ENCODE measurements at regions not wholly inside any gene's neighbourhood (a gene's known extent, or its start where the extent isn't known, plus 50 kb on each side); places are given as distances from the start of the nearest gene placed in this dataset.

GRCh38 chr21:27633631-27634030, 666.7 kb upstream of the ADAMTS5 start:
- H3K27ac ChIP-seq (ENCODE audit: low read length): no peak overlapping the region
- ATAC-seq (ENCODE audit: insufficient read depth, low read depth): no peak
- H3K27me3 ChIP-seq (ENCODE audit: insufficient read depth, low read length, poor library complexity): no peaks in the 10 kb centered on the region
- H3K79me2 ChIP-seq (ENCODE audit: insufficient read depth, low read length): no peaks in the 10 kb centered on the region
- no peak overlapping the region for H2AFZ ChIP-seq (ENCODE audit: low read depth, low read length)
- no peak for DNase-seq
- no peak overlapping the region for H3K4me3 ChIP-seq (ENCODE audit: low read depth in 1 of 2, low read length in 2 of 2)
- no peaks in the 10 kb centered on the region for H4K20me1 ChIP-seq (ENCODE audit: insufficient read depth, low read length)
- no peaks in the 10 kb centered on the region for H3K36me3 ChIP-seq (ENCODE audit: insufficient read depth, low read length)
- no peak for TF ChIP-seq EZH2 (IDR thresholded peaks at IDR 0.05; ENCODE audit: borderline replicate concordance, low read depth, low read length, severe bottlenecking)
- TF ChIP-seq CTCF (IDR thresholded peaks at IDR 0.05; ENCODE audit: borderline replicate concordance, extremely low read depth, low read length, poor library complexity, severe bottlenecking): no peak
- H3K9me3 ChIP-seq (ENCODE audit: insufficient read depth, low read length, severe bottlenecking): no peaks in the 10 kb centered on the region
- no peak overlapping the region for H3K4me2 ChIP-seq (ENCODE audit: insufficient read depth, low read length)
- no peaks in the 10 kb centered on the region for H3K4me1 ChIP-seq (ENCODE audit: insufficient read depth, low read length)
- no peak overlapping the region for H3K9ac ChIP-seq (ENCODE audit: low read depth, low read length)

GRCh38 chr21:27631471-27631870, 664.6 kb upstream of the ADAMTS5 start:
- Histone ChIP-seq H3K4me1 (ENCODE audit: insufficient read depth, low read length) (no peaks in the 10 kb centered on the region), H3K27me3 (ENCODE audit: insufficient read depth, low read length, poor library complexity) (no peaks in the 10 kb centered on the region), H4K20me1 (ENCODE audit: insufficient read depth, low read length) (no peaks in the 10 kb centered on the region), H3K4me3 (ENCODE audit: low read depth in 1 of 2, low read length in 2 of 2) (no peak overlapping the region), H3K27ac (ENCODE audit: low read length) (no peak overlapping the region), H3K4me2 (ENCODE audit: insufficient read depth, low read length) (no peak overlapping the region), H3K36me3 (ENCODE audit: insufficient read depth, low read length) (no peaks in the 10 kb centered on the region), H3K9ac (ENCODE audit: low read depth, low read length) (no peak overlapping the region), H2AFZ (ENCODE audit: low read depth, low read length) (no peak overlapping the region), H3K79me2 (ENCODE audit: insufficient read depth, low read length) (no peaks in the 10 kb centered on the region), H3K9me3 (ENCODE audit: insufficient read depth, low read length, severe bottlenecking) (no peaks in the 10 kb centered on the region)
- ATAC-seq (ENCODE audit: insufficient read depth, low read depth): no peak
- no peak for DNase-seq
- TF ChIP-seq EZH2 (IDR thresholded peaks at IDR 0.05; ENCODE audit: borderline replicate concordance, low read depth, low read length, severe bottlenecking) (no peak), CTCF (IDR thresholded peaks at IDR 0.05; ENCODE audit: borderline replicate concordance, extremely low read depth, low read length, poor library complexity, severe bottlenecking) (no peak)

- Histone ChIP-seq H3K9ac (ENCODE audit: low read depth, low read length) (no peak overlapping the region), H3K4me3 (ENCODE audit: low read depth in 1 of 2, low read length in 2 of 2) (no peak overlapping the region), H3K4me2 (ENCODE audit: insufficient read depth, low read length) (no peak overlapping the region), H3K79me2 (ENCODE audit: insufficient read depth, low read length) (no peaks in the 10 kb centered on the region), H3K4me1 (ENCODE audit: insufficient read depth, low read length) (no peaks in the 10 kb centered on the region), H2AFZ (ENCODE audit: low read depth, low read length) (no peak overlapping the region; the same call in 1 of the 2 replicates), H4K20me1 (ENCODE audit: insufficient read depth, low read length) (no peaks in the 10 kb centered on the region), H3K27ac (ENCODE audit: low read length) (no peak overlapping the region), H3K36me3 (ENCODE audit: insufficient read depth, low read length) (no peaks in the 10 kb centered on the region), H3K27me3 (ENCODE audit: insufficient read depth, low read length, poor library complexity) (no peaks in the 10 kb centered on the region), H3K9me3 (ENCODE audit: insufficient read depth, low read length, severe bottlenecking) (no peaks in the 10 kb centered on the region)
- ATAC-seq (ENCODE audit: insufficient read depth, low read depth) (no peak), DNase-seq (no peak)
- no peak for TF ChIP-seq EZH2 (IDR thresholded peaks at IDR 0.05; ENCODE audit: borderline replicate concordance, low read depth, low read length, severe bottlenecking)
- no peak for TF ChIP-seq CTCF (IDR thresholded peaks at IDR 0.05; ENCODE audit: borderline replicate concordance, extremely low read depth, low read length, poor library complexity, severe bottlenecking)
These were observed 655.7 kb upstream of the ADAMTS5 start for GRCh38 chr21:27622631-27623030.

GRCh38 chr21:27614231-27614630, 647.3 kb upstream of the ADAMTS5 start:
- no peak overlapping the region for H3K4me3 ChIP-seq (ENCODE audit: low read depth in 1 of 2, low read length in 2 of 2)
- DNase-seq (no peak), ATAC-seq (ENCODE audit: insufficient read depth, low read depth) (no peak)
- TF ChIP-seq EZH2 (IDR thresholded peaks at IDR 0.05; ENCODE audit: borderline replicate concordance, low read depth, low read length, severe bottlenecking) (no peak), CTCF (IDR thresholded peaks at IDR 0.05; ENCODE audit: borderline replicate concordance, extremely low read depth, low read length, poor library complexity, severe bottlenecking) (no peak)
- H3K9ac ChIP-seq (ENCODE audit: low read depth, low read length): no peak overlapping the region
- H3K9me3 ChIP-seq (ENCODE audit: insufficient read depth, low read length, severe bottlenecking): no peaks in the 10 kb centered on the region
- no peaks in the 10 kb centered on the region for H4K20me1 ChIP-seq (ENCODE audit: insufficient read depth, low read length)
- H3K4me2 ChIP-seq (ENCODE audit: insufficient read depth, low read length): no peak overlapping the region
- H3K79me2 ChIP-seq (ENCODE audit: insufficient read depth, low read length): no peaks in the 10 kb centered on the region
- no peaks in the 10 kb centered on the region for H3K4me1 ChIP-seq (ENCODE audit: insufficient read depth, low read length)
- no peaks in the 10 kb centered on the region for H3K27me3 ChIP-seq (ENCODE audit: insufficient read depth, low read length, poor library complexity)
- H2AFZ ChIP-seq (ENCODE audit: low read depth, low read length): no peak overlapping the region
- H3K27ac ChIP-seq (ENCODE audit: low read length): no peak overlapping the region
- no peaks in the 10 kb centered on the region for H3K36me3 ChIP-seq (ENCODE audit: insufficient read depth, low read length)
